Neural cell (in vitro differentiated cells): ENCODE measurements at regions not wholly inside any gene's neighbourhood (a gene's known extent, or its start where the extent isn't known, plus 50 kb on each side); places are given as distances from the start of the nearest gene placed in this dataset.

ENCODE experiments used
- CTCF ChIP-seq: fragments of 450-650 bp; IDR thresholded peaks from 2 replicates; pipeline ENCODE4 v1.5.1; 2014; ENCODE audit warnings: antibody characterized with exemption, mild to moderate bottlenecking, moderate library complexity; ENCODE audit not compliant: poor library complexity, severe bottlenecking
- EP300 ChIP-seq: fragments of 450-650 bp; conservative IDR thresholded peaks from 2 replicates; pipeline ENCODE4 v1.6.1; 2014; ENCODE audit warnings: antibody characterized with exemption, mild to moderate bottlenecking, moderate library complexity; ENCODE audit not compliant: poor library complexity, severe bottlenecking
- EZH2 ChIP-seq: fragments of 200-600, 300-800 bp; shearing (Covaris generic), sonication (generic); IDR thresholded peaks from 2 replicates; pipeline ENCODE4 v1.6.1; 2014; ENCODE audit warnings: antibody characterized with exemption, low read length, borderline replicate concordance, mild to moderate bottlenecking; ENCODE audit not compliant: insufficient read depth, poor library complexity, severe bottlenecking
- MXI1 ChIP-seq: fragments of 450-650 bp; conservative IDR thresholded peaks from 2 replicates; pipeline ENCODE4 v1.6.1; 2014; ENCODE audit warnings: antibody characterized with exemption, mild to moderate bottlenecking; ENCODE audit not compliant: poor library complexity, severe bottlenecking
- POLR2AphosphoS5 ChIP-seq: IDR thresholded peaks from 2 replicates; pipeline ENCODE4 v1.6.1; 2012
- RAD21 ChIP-seq: fragments of 450-650 bp; conservative IDR thresholded peaks from 2 replicates; pipeline ENCODE4 v1.6.1; 2014; ENCODE audit warnings: antibody characterized with exemption, mild to moderate bottlenecking, moderate library complexity
- REST ChIP-seq: IDR thresholded peaks from 2 replicates; pipeline ENCODE4 v1.6.1; 2012; ENCODE audit warnings: borderline replicate concordance
- SMC3 ChIP-seq: fragments of 450-650 bp; conservative IDR thresholded peaks from 2 replicates; pipeline ENCODE4 v1.6.1; 2014; ENCODE audit warnings: antibody characterized with exemption, mild to moderate bottlenecking, moderate library complexity; ENCODE audit not compliant: poor library complexity
- TAF1 ChIP-seq: IDR thresholded peaks from 2 replicates; pipeline ENCODE4 v1.6.1; 2012; ENCODE audit warnings: low read depth

GRCh38 chrX:69069086-69069445 is 96.2 kb downstream of the PJA1 start:
- no peak for TF ChIP-seq RAD21
- TF ChIP-seq CTCF, result no peak
- TF ChIP-seq EP300, result no peak
- TF ChIP-seq MXI1, result no peak
- no peak for TF ChIP-seq REST
- TF ChIP-seq POLR2AphosphoS5, result no peak
- no peak for TF ChIP-seq EZH2
- TF ChIP-seq SMC3, result no peak
- TF ChIP-seq TAF1, result no peak
